Mesendoderm (in vitro differentiated cells): ENCODE measurements at regions not wholly inside any gene's neighbourhood (a gene's known extent, or its start where the extent isn't known, plus 50 kb on each side); places are given as distances from the start of the nearest gene placed in this dataset.
"Not testable (repeated sequence)": the region's sequence is repeated elsewhere in the genome, so short reads cannot be mapped to it uniquely, and the experiment has no call there.

ENCODE experiments used
- DNase-seq: peaks from one replicate; pipeline ENCODE4 v3.0.0; 2013
- H2AK5ac ChIP-seq: 2 replicates; pipeline ENCODE4 v1.6.1; 2013; ENCODE audit warnings: low read length, inconsistent platforms
- H2BK120ac ChIP-seq: 2 replicates; pipeline ENCODE4 v1.6.1; 2013; ENCODE audit warnings: low read depth, mild to moderate bottlenecking, low read length, moderate library complexity, mixed read lengths
- H2BK15ac ChIP-seq: replicated peaks from 2 replicates; pipeline ENCODE4 v1.6.1; 2013; ENCODE audit warnings: low read depth, mild to moderate bottlenecking, moderate library complexity
- H2BK5ac ChIP-seq: 2 replicates; pipeline ENCODE4 v1.6.1; 2013; ENCODE audit warnings: low read length, inconsistent platforms
- H3K18ac ChIP-seq: 2 replicates; pipeline ENCODE4 v1.6.1; 2013; ENCODE audit warnings: mild to moderate bottlenecking, low read length, mixed read lengths
- H3K23ac ChIP-seq: one replicate; pipeline ENCODE4 v1.6.1; 2013; ENCODE audit warnings: low read length
- H3K27ac ChIP-seq: 2 replicates; pipeline ENCODE4 v1.5.1; 2013; ENCODE audit warnings: low read depth, mild to moderate bottlenecking, inconsistent platforms, low read length, moderate library complexity
- H3K27me3 ChIP-seq: 2 replicates; pipeline ENCODE4 v1.6.1; 2013; ENCODE audit warnings: low read length, control low read depth, mild to moderate bottlenecking, inconsistent platforms; ENCODE audit not compliant: insufficient read depth, poor library complexity
- H3K36me3 ChIP-seq: 2 replicates; pipeline ENCODE4 v1.6.1; 2013; ENCODE audit warnings: low read length, inconsistent platforms; ENCODE audit not compliant: control insufficient read depth, insufficient read depth
- H3K4ac ChIP-seq: one replicate; pipeline ENCODE4 v1.6.1; 2013; ENCODE audit warnings: low read depth, mild to moderate bottlenecking, low read length, moderate library complexity
- H3K4me1 ChIP-seq: 2 replicates; pipeline ENCODE4 v1.6.1; 2013; ENCODE audit warnings: low read depth, low read length, inconsistent platforms; ENCODE audit not compliant: control insufficient read depth
- H3K4me2 ChIP-seq: 2 replicates; pipeline ENCODE4 v1.6.1; 2013; ENCODE audit warnings: low read length
- H3K4me3 ChIP-seq: 2 replicates; pipeline ENCODE4 v1.5.1; 2013; ENCODE audit warnings: mild to moderate bottlenecking, low read length
- H3K56ac ChIP-seq: one replicate; pipeline ENCODE4 v1.6.1; 2013; ENCODE audit warnings: low read length
- H3K79me1 ChIP-seq: 2 replicates; pipeline ENCODE4 v1.6.1; 2013; ENCODE audit warnings: low read length, inconsistent platforms
- H3K79me2 ChIP-seq: 2 replicates; pipeline ENCODE4 v1.6.1; 2013; ENCODE audit warnings: mild to moderate bottlenecking, low read length; ENCODE audit not compliant: control insufficient read depth, insufficient read depth
- H3K9ac ChIP-seq: 2 replicates; pipeline ENCODE4 v1.6.1; 2013; ENCODE audit warnings: low read length, inconsistent platforms
- H4K5ac ChIP-seq: one replicate; pipeline ENCODE4 v1.6.1; 2013; ENCODE audit warnings: low read length
- H4K8ac ChIP-seq: one replicate; pipeline ENCODE4 v1.6.1; 2013; ENCODE audit warnings: low read depth, mild to moderate bottlenecking, control low read depth, low read length, moderate library complexity
- WGBS: extraction: QIAGEN DNeasy Blood & Tissue Kit; methylation state at CpG from one replicate; pipeline ENCODE4 v1.1.7; 2013; ENCODE audit warnings: low lambda C conversion rate, missing lambda C conversion rate; ENCODE audit not compliant: insufficient coverage; ENCODE audit errors: extremely low coverage; 5-methylcytosine and 5-hydroxymethylcytosine counted together

DNA sequence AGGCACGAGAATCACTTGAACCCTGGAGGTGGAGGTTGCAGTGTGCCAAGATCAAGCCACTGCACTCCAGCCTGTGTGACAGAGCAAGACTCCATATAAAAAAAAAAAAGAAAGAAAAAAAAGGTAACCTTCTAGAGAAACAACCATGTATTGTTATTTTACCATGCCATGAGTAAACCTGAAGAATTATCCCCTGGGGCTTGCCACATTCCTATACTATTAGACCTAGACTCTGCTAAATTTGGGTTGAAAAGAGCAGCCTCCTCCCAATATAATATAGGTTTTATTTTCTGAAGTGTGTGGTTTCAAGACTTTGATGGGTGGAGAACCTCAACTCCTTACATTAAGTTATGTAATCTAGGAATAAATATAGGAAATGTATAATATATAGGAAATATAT, 118.0 kb upstream of the KCTD3 start:
- not testable (repeated sequence) for H3K27ac ChIP-seq, H3K4me1 ChIP-seq, H2BK15ac ChIP-seq, H3K27me3 ChIP-seq, DNase-seq, H3K4me3 ChIP-seq, H3K56ac ChIP-seq, H3K4ac ChIP-seq, H4K5ac ChIP-seq, H3K4me2 ChIP-seq, H3K23ac ChIP-seq, H2AK5ac ChIP-seq, H3K9ac ChIP-seq, H3K18ac ChIP-seq, H2BK5ac ChIP-seq, H3K36me3 ChIP-seq, H3K79me2 ChIP-seq, H2BK120ac ChIP-seq, H4K8ac ChIP-seq, H3K79me1 ChIP-seq
- no CpG with 5 or more reads among the region's 1 CpG for WGBS

DNA sequence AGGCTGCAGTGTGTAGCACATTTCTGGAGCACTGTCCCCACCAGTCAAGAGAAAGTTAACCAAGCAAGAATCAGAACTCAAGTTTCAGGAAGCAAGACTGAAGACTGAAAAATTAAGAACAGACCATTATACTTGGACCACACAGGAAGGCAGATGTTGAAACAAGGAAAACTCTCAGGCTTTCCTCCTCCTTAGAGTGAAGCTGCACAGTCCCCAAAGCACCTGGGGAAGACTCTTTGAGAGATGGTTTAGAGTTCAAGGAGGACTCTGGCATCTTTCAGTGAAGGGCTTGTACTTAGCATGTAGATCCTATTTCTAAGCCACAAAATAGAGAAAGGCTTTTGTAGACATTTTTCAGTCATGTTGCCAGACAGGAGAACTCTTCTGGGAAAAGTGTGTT, 113.7 kb upstream of the KCTD3 start:
- no peak overlapping the region for H2AK5ac ChIP-seq
- no peak overlapping the region for H3K56ac ChIP-seq
- H3K4me1 ChIP-seq = no peaks in the 10 kb centered on the region
- no peaks in the 10 kb centered on the region for H3K79me1 ChIP-seq
- DNase-seq = no peak
- no peak overlapping the region for H3K9ac ChIP-seq
- H3K4me2 ChIP-seq = no peak overlapping the region
- H2BK5ac ChIP-seq = no peak overlapping the region
- no peak overlapping the region for H2BK15ac ChIP-seq
- H2BK120ac ChIP-seq = no peak overlapping the region
- no peak overlapping the region for H3K4ac ChIP-seq
- no peak overlapping the region for H3K18ac ChIP-seq
- no peaks in the 10 kb centered on the region for H3K79me2 ChIP-seq
- no peaks in the 10 kb centered on the region for H3K27me3 ChIP-seq
- no peak overlapping the region for H3K23ac ChIP-seq
- H4K5ac ChIP-seq = no peak overlapping the region
- no peak overlapping the region for H3K4me3 ChIP-seq
- no peaks in the 10 kb centered on the region for H3K36me3 ChIP-seq
- no peak overlapping the region for H3K27ac ChIP-seq
- H4K8ac ChIP-seq = no peak overlapping the region

DNA sequence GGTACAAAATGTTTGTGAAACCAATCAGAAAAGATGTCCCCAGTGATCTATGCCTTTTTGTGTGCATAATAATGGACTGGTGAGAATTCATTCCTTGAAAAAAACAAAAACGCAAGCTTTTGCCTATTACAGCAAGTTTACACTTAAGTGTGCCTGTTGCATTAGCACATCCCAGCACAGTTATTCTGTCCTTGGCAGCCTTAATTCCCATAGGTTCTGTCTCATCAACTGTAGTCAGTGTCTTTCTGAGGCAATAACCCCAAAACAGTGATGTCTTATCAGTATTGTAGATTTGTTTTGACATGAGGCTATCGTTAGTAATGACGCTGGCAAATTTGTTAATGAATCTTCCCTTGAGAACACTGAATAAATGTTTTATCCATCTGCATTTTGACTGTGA, 109.9 kb upstream of the KCTD3 start:
- H3K27me3 ChIP-seq = no peaks in the 10 kb centered on the region
- H3K23ac ChIP-seq = no peak overlapping the region
- H3K4me3 ChIP-seq = no peak overlapping the region
- no peaks in the 10 kb centered on the region for H3K36me3 ChIP-seq
- no peak for DNase-seq
- no peak overlapping the region for H3K4me2 ChIP-seq
- no peak overlapping the region for H2BK15ac ChIP-seq
- WGBS = no CpG with 5 or more reads among the region's 3 CpGs
- H3K9ac ChIP-seq = no peak overlapping the region
- no peak overlapping the region for H3K18ac ChIP-seq
- H3K27ac ChIP-seq = no peak overlapping the region
- no peak overlapping the region for H3K4ac ChIP-seq
- no peaks in the 10 kb centered on the region for H3K4me1 ChIP-seq
- no peak overlapping the region for H4K8ac ChIP-seq
- H3K79me1 ChIP-seq = no peaks in the 10 kb centered on the region
- no peak overlapping the region for H3K56ac ChIP-seq
- H2BK5ac ChIP-seq = no peak overlapping the region
- no peak overlapping the region for H2AK5ac ChIP-seq
- no peaks in the 10 kb centered on the region for H3K79me2 ChIP-seq
- no peak overlapping the region for H2BK120ac ChIP-seq
- no peak overlapping the region for H4K5ac ChIP-seq

DNA sequence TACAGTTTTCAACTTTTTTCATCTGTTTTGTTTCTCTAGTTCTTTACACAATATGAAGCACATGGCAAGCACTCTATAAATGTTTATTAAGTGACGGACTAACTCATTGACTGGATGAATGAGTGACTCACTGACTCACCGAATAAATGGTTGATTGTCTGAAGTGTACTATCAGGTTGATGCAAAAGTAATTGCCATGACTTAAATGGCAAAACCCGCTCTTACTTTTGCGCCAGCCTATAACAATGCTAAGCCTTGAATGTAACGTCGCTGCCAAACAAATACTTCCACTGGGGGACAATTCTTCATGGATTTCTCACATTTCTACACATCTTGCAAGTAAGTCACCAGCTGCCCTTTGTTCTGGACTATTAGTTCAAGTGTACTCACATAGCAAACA, 109.0 kb upstream of the KCTD3 start:
- Histone ChIP-seq H2BK15ac (no peak overlapping the region), H3K27ac (no peak overlapping the region), H4K5ac (no peak overlapping the region), H2BK120ac (no peak overlapping the region), H3K4me3 (no peak overlapping the region), H2BK5ac (no peak overlapping the region), H3K18ac (no peak overlapping the region), H4K8ac (no peak overlapping the region), H3K27me3 (no peaks in the 10 kb centered on the region), H3K23ac (no peak overlapping the region), H2AK5ac (no peak overlapping the region), H3K79me1 (no peaks in the 10 kb centered on the region), H3K4ac (no peak overlapping the region), H3K36me3 (no peaks in the 10 kb centered on the region), H3K4me2 (no peak overlapping the region), H3K79me2 (no peaks in the 10 kb centered on the region), H3K9ac (no peak overlapping the region), H3K4me1 (no peaks in the 10 kb centered on the region), H3K56ac (no peak overlapping the region)
- no CpG with 5 or more reads among the region's 6 CpGs for WGBS
- no peak for DNase-seq

DNA sequence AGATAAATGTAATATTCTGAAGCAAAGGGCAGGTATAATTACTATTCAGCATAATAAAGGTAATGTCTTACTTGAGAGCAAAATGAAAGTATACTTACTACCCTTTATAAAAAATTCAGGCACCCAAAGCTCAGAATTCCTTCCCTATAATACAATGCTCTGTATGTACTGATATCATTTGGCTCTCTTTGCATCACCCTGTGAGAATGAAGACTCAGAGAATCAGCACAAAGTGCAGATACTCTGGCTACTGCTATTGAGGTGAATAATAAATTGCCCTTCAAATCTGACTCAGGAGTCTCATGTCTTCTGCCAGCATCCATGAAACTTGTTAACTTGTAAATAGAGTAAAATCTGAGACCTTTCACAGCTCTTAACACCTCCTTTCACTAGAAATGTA, 108.5 kb upstream of the KCTD3 start:
- Histone ChIP-seq H3K4me3 (no peak overlapping the region), H3K79me2 (no peaks in the 10 kb centered on the region), H3K27ac (no peak overlapping the region), H3K36me3 (no peaks in the 10 kb centered on the region), H3K27me3 (no peaks in the 10 kb centered on the region), H3K18ac (no peak overlapping the region), H3K4me1 (no peaks in the 10 kb centered on the region), H3K4me2 (no peak overlapping the region), H2BK120ac (no peak overlapping the region), H3K79me1 (no peaks in the 10 kb centered on the region), H2BK15ac (no peak overlapping the region), H3K56ac (no peak overlapping the region), H4K5ac (no peak overlapping the region), H3K23ac (no peak overlapping the region), H2BK5ac (no peak overlapping the region), H2AK5ac (no peak overlapping the region), H3K4ac (no peak overlapping the region), H3K9ac (no peak overlapping the region), H4K8ac (no peak overlapping the region)
- DNase-seq = no peak

DNA sequence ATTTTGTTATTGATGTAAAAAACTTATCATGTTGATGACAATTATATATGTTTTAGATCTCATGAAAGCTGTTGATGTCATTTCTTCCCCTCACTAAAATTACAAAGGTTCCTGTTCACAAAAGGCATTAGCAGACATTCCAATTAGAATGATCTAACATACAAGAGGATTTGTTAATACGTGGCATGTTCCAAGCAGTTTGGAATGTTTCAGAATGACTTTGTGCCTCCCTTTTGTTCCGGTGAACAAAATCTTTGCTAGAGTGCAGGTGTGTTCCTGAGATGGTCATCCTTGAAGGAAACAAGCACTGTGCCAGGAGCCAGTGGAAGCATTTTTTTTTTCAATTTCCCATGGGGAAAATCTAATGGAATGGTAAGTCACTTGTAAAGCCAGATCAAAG, 108.0 kb upstream of the KCTD3 start:
- no peak overlapping the region for H2BK5ac ChIP-seq
- H3K4ac ChIP-seq = no peak overlapping the region
- no peak overlapping the region for H2BK15ac ChIP-seq
- H2AK5ac ChIP-seq = no peak overlapping the region
- no peak overlapping the region for H3K23ac ChIP-seq
- H3K9ac ChIP-seq = no peak overlapping the region
- no peaks in the 10 kb centered on the region for H3K27me3 ChIP-seq
- no peaks in the 10 kb centered on the region for H3K36me3 ChIP-seq
- H3K4me1 ChIP-seq = no peaks in the 10 kb centered on the region
- no peak for DNase-seq
- H3K56ac ChIP-seq = no peak overlapping the region
- H4K8ac ChIP-seq = no peak overlapping the region
- WGBS = no CpG with 5 or more reads among the region's 2 CpGs
- no peaks in the 10 kb centered on the region for H3K79me2 ChIP-seq
- H3K79me1 ChIP-seq = no peaks in the 10 kb centered on the region
- H3K27ac ChIP-seq = no peak overlapping the region
- no peak overlapping the region for H3K4me3 ChIP-seq
- H3K18ac ChIP-seq = no peak overlapping the region
- no peak overlapping the region for H4K5ac ChIP-seq
- no peak overlapping the region for H2BK120ac ChIP-seq
- H3K4me2 ChIP-seq = no peak overlapping the region
